ENCODE measurements at regions not wholly inside any gene's neighbourhood (a gene's known extent, or its start where the extent isn't known, plus 50 kb on each side); places are given as distances from the start of the nearest gene placed in this dataset.
A peak's percentile ranks its signal among the peaks of the same experiment; 100 is the strongest.

DNA sequence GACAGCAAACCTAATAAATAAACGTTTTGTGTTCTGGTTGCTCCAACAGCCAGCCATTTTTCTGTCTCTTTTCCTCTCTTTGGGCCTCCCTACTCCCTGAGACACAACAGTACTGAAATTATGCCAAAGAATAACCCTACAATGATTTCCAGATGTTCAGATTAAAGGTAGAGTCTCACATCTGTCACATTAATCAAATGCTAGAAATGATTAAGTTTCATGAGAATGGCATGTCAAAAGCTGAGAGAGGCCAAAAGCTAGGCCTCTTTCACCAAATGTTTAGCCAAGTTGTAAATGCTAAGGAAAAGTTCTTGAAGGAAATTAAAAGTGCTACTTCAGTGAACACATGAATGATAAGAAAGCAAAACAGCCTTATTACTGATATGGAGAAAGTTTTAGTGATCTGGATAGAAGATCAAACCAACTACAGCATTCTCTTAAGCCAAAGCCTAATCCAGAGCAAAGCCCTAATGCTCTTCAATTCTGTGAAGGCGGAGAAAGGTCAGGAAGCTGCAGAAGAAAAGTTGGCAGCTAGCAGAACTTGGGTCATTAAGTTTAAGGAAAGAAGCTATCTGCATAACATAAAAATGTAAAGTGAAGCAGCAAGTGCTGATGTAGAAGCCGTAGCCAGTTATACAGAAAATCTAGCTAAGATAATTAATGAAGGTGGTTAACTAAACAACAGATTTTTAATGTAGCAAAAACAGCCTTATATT is 182.1 kb upstream of the NUDT6 start:
- intact Hi-C loops (cut with DNase I), result loop anchor here (2.0 to 10.0 kb wide), 17 partner anchors 290 to 1220 kb away; partner anchors contain the start of gene SPRY1 (in 2 of the 10)
- Histone ChIP-seq H3K36me3 (no peaks in the 10 kb centered on the region), H3K4me3 (no peak overlapping the region), H3K27me3 (no peaks in the 10 kb centered on the region), H3K27ac (peak overlapping the region in 9 of 12 donors; percentile 3 to 47 (median 20)), H3K9me3 (no peaks in the 10 kb centered on the region), H3K4me1 (peaks cover 0 to 20% (median 0%) of the 10 kb centered on the region in 12 donors)
- ATAC-seq (peak in 2 of 4 donors; percentile 49 to 65), DNase-seq (no peak)
- WGBS, 4 donors, result 64 to 76% (median 69%) methylated on average over 3 of the region's 3 CpGs
- TF ChIP-seq, protein P1, sequence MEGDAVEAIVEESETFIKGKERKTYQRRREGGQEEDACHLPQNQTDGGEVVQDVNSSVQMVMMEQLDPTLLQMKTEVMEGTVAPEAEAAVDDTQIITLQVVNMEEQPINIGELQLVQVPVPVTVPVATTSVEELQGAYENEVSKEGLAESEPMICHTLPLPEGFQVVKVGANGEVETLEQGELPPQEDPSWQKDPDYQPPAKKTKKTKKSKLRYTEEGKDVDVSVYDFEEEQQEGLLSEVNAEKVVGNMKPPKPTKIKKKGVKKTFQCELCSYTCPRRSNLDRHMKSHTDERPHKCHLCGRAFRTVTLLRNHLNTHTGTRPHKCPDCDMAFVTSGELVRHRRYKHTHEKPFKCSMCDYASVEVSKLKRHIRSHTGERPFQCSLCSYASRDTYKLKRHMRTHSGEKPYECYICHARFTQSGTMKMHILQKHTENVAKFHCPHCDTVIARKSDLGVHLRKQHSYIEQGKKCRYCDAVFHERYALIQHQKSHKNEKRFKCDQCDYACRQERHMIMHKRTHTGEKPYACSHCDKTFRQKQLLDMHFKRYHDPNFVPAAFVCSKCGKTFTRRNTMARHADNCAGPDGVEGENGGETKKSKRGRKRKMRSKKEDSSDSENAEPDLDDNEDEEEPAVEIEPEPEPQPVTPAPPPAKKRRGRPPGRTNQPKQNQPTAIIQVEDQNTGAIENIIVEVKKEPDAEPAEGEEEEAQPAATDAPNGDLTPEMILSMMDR (IDR thresholded peaks at IDR 0.05), result no peak
- no peak for TF ChIP-seq POLR2A (IDR thresholded peaks at IDR 0.05)

DNA sequence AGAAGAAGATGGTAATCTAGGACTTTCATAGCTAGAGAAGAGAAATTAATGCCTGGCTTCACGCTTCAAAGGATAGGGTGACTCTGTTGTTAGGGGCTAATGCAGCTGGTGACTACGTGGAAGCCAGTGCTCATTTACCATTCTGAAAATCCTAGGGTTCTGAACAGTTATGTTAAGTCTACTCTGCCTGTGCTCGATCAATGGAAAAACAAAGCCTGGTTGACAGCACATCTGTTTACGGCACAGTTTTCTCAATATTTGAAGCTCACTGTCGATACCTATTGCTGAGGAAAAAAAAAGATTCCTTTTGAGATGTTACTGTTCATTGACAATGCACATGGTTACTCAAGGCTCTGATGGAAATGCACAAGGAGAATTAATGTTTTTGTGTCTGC is 182.6 kb upstream of the NUDT6 start:
- no peak for ATAC-seq
- WGBS, 4 donors, result 93 to 97% (median 94%) methylated on average over 5 of the region's 5 CpGs
- peak overlapping the region in 6 of 12 donors; percentile 3 to 47 (median 26) for H3K27ac ChIP-seq

DNA sequence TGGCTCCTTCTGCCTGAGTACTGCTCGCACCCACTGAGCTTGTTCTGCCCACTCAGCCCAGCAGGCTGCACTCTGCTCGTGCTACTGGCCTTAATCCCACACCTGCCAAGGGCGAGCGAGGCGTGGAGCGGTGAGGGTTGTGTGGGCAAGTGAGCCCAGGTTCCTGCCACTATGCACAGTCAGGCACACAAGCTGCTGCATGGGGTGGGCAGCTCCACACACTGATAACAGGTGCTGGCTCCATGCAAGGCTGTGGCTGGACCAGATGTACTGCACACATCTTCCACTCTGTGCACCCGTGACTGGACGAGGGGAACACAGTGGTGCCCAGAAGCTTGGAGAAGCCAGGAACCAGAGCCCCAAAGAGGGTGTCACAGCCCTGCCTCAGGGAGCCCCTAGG is 184.3 kb upstream of the NUDT6 start:
- TF ChIP-seq POLR2A (IDR thresholded peaks at IDR 0.05), result no peak
- TF ChIP-seq, protein P1 (IDR thresholded peaks at IDR 0.05), result no peak
- H3K4me1 ChIP-seq, result peaks cover 0 to 33% (median 7%) of the 10 kb centered on the region in 12 donors
- no peaks in the 10 kb centered on the region for H3K27me3 ChIP-seq
- ATAC-seq, result peak in 1 of 4 donors; percentile 40
- WGBS, 4 donors, result 97 to 98% (median 98%) methylated on average over 8 of the region's 8 CpGs
- intact Hi-C loops (cut with DNase I), result loop anchor here in 8 of 10 donors (5.0 to 10.0 kb wide), 12 partner anchors 288 to 1218 kb away; partner anchors contain the start of gene SPRY1 (in 1 of the 8)
- no peak overlapping the region for H3K27ac ChIP-seq
- no peaks in the 10 kb centered on the region for H3K9me3 ChIP-seq
- no peak overlapping the region for H3K4me3 ChIP-seq
- DNase-seq, result no peak
- no peaks in the 10 kb centered on the region for H3K36me3 ChIP-seq

More for the DNA sequence above, 182.6 kb upstream of the NUDT6 start:
- H3K4me1 ChIP-seq, result peaks cover 0 to 25% (median 3%) of the 10 kb centered on the region in 12 donors
- no peaks in the 10 kb centered on the region for H3K36me3 ChIP-seq
- intact Hi-C loops (cut with DNase I), result loop anchor here in 9 of 10 donors (2.0 to 10.0 kb wide), 13 partner anchors 290 to 1220 kb away; partner anchors contain the start of gene SPRY1 (in 1 of the 9)
- TF ChIP-seq POLR2A (IDR thresholded peaks at IDR 0.05), result no peak
- no peaks in the 10 kb centered on the region for H3K9me3 ChIP-seq
- DNase-seq, result no peak
- no peaks in the 10 kb centered on the region for H3K27me3 ChIP-seq
- H3K4me3 ChIP-seq, result no peak overlapping the region

DNA sequence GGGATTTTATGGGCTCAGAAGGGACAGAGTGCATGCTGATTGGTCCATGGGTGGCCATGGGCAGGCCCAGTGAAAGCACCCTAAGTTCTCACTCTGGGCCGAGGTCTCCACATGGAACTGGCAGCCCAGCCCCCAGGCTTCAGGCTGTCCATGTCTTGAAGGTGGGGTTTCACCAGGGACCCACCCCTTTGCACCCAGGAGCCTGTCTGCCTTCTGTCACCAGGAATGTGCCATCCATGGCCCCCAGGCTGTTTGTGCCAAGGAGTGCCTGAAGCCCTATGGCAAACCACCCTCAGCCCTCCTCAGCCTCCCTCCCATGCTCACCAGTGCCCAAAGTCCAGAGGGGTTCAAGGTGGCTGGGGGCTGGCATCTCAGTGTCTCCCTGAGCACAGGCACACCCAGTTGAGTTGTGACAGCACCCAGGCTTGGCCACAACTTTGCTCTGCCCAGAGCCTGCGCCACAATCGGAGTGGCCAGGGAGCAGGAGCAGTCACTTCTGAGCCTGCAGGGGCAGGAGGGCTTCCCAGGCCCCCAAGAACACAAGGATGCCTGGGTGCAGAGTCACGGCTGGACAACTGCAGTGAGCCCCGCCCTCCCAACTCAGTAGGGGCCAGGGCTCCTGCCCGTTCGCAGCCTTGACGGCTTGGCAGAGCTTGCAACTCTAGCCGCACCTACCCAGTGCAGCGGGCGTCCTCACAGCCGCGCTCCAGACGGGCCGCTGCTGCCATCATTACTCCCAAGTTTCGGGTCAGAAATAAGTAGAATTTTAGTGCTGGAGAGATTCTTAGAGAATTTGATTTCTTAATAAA is 185.3 kb upstream of the NUDT6 start:
- TF ChIP-seq POLR2A (IDR thresholded peaks at IDR 0.05), result no peak
- TF ChIP-seq, protein P1 (IDR thresholded peaks at IDR 0.05), result no peak
- Histone ChIP-seq H3K36me3 (no peaks in the 10 kb centered on the region), H3K4me3 (no peak overlapping the region), H3K27me3 (no peaks in the 10 kb centered on the region), H3K27ac (no peak overlapping the region), H3K9me3 (no peaks in the 10 kb centered on the region), H3K4me1 (peaks cover 0 to 35% (median 7%) of the 10 kb centered on the region in 12 donors)
- DNase-seq, result peak in 2 of 5 donors; percentile 20 to 42
- ATAC-seq, result no peak
- WGBS, 4 donors, result 96 to 99% (median 98%) methylated on average over 14 to 16 of the region's 16 CpGs
- intact Hi-C loops (cut with DNase I), result loop anchor here in 8 of 10 donors (5.0 to 10.0 kb wide), 12 partner anchors 287 to 1217 kb away; partner anchors contain the start of gene SPRY1 (in 1 of the 8)

Data from heart left ventricle (tissue), 16 donors.